GM18907 (cell line): ENCODE measurements at regions not wholly inside any gene's neighbourhood (a gene's known extent, or its start where the extent isn't known, plus 50 kb on each side); places are given as distances from the start of the nearest gene placed in this dataset.
"Not testable (repeated sequence)": the region's sequence is repeated elsewhere in the genome, so short reads cannot be mapped to it uniquely, and the experiment has no call there.

Experiments used
- ATAC-seq: cut with Tn5 transposase; IDR thresholded peaks from one replicate; pipeline ENCODE4 v1.9.1; 2021; ENCODE audit warnings: mild to moderate bottlenecking, moderate library complexity; ENCODE audit not compliant: unreplicated experiment

GRCh38 chr6:30807566-30807965 is 63.2 kb upstream of the IER3 start:
- not testable (repeated sequence) for ATAC-seq

- ATAC-seq: no peak
Measured at GRCh38 chr6:30806581-30807183, 62.3 kb upstream of the IER3 start.

- ATAC-seq: no peak
Measured at GRCh38 chr6:30804333-30804732, 60.0 kb upstream of the IER3 start.

GRCh38 chr6:30802731-30803130 is 58.4 kb upstream of the IER3 start:
- no peak for ATAC-seq

GRCh38 chr6:30801950-30802349 is 57.6 kb upstream of the IER3 start:
- no peak for ATAC-seq

GRCh38 chr6:30800871-30801270 is 56.5 kb upstream of the IER3 start:
- no peak for ATAC-seq

GRCh38 chr6:30799210-30799609 is 54.9 kb upstream of the IER3 start:
- no peak for ATAC-seq

GRCh38 chr6:30798494-30798893 is 54.1 kb upstream of the IER3 start:
- no peak for ATAC-seq

GRCh38 chr6:30795549-30796293 is 51.4 kb upstream of the IER3 start:
- no peak for ATAC-seq
